OCI-LY1 (cell line): ENCODE measurements at regions not wholly inside any gene's neighbourhood (a gene's known extent, or its start where the extent isn't known, plus 50 kb on each side); places are given as distances from the start of the nearest gene placed in this dataset.
"Not testable (repeated sequence)": the region's sequence is repeated elsewhere in the genome, so short reads cannot be mapped to it uniquely, and the experiment has no call there.

ENCODE experiments used
- H2AFZ ChIP-seq: fragments of 200-600 bp; sonication (generic), shearing (Covaris generic); 2 replicates; pipeline ENCODE4 v1.6.0; 2014; ENCODE audit warnings: antibody characterized with exemption, mild to moderate bottlenecking, low read length
- H3F3A ChIP-seq: fragments of 200-600 bp; sonication (generic), shearing (Covaris generic); 2 replicates; pipeline ENCODE4 v1.6.0; 2014; ENCODE audit warnings: mild to moderate bottlenecking, antibody characterized with exemption, low read length, moderate library complexity; ENCODE audit not compliant: insufficient read depth
- H3K27ac ChIP-seq: fragments of 200-600 bp; sonication (generic); 2 replicates; pipeline ENCODE4 v1.5.1; 2014; ENCODE audit warnings: low read length, mixed run types, mild to moderate bottlenecking, low read depth; ENCODE audit not compliant: poor library complexity, severe bottlenecking
- H3K27me3 ChIP-seq: fragments of 200-600 bp; sonication (generic); 2 replicates; pipeline ENCODE4 v1.6.0; 2014; ENCODE audit warnings: antibody characterized with exemption, mild to moderate bottlenecking, low read length, moderate library complexity; ENCODE audit not compliant: insufficient read depth
- H3K36me3 ChIP-seq: fragments of 200-600 bp; sonication (generic); 2 replicates; pipeline ENCODE4 v1.6.1; 2014; ENCODE audit warnings: mild to moderate bottlenecking, antibody characterized with exemption, low read length, moderate library complexity, mixed read lengths; ENCODE audit not compliant: insufficient read depth
- H3K4me1 ChIP-seq: fragments of 200-600 bp; sonication (generic); 2 replicates; pipeline ENCODE4 v1.5.1; 2014; ENCODE audit warnings: mild to moderate bottlenecking, low read length, moderate library complexity; ENCODE audit not compliant: insufficient read depth, severe bottlenecking
- H3K4me2 ChIP-seq: fragments of 200-600 bp; sonication (generic), shearing (Covaris generic); 2 replicates; pipeline ENCODE4 v1.6.1; 2014; ENCODE audit warnings: low read length
- H3K4me3 ChIP-seq: fragments of 200-600 bp; sonication (generic); 2 replicates; pipeline ENCODE4 v1.5.1; 2014; ENCODE audit warnings: low read length, low read depth, mild to moderate bottlenecking, mixed read lengths; ENCODE audit not compliant: poor library complexity, severe bottlenecking
- H3K79me2 ChIP-seq: fragments of 200-600 bp; shearing (Covaris generic); 2 replicates; pipeline ENCODE4 v1.6.1; 2016; ENCODE audit warnings: mixed run types, low read length, mixed read lengths; ENCODE audit not compliant: insufficient read depth
- H3K9ac ChIP-seq: fragments of 200-600 bp; sonication (generic), shearing (Covaris generic); 2 replicates; pipeline ENCODE4 v1.6.1; 2014; ENCODE audit warnings: mild to moderate bottlenecking, low read length, mixed read lengths
- H3K9me2 ChIP-seq: fragments of 200-600 bp; sonication (generic), shearing (Covaris generic); 2 replicates; pipeline ENCODE4 v1.6.1; 2014; ENCODE audit warnings: low read depth, mild to moderate bottlenecking, low read length, mixed read lengths
- H3K9me3 ChIP-seq: fragments of 200-600 bp; shearing (Covaris generic); 2 replicates; pipeline ENCODE4 v1.6.1; 2014; ENCODE audit warnings: low read length, mixed read lengths
- H4K20me1 ChIP-seq: fragments of 200-600 bp; sonication (generic), shearing (Covaris generic); 2 replicates; pipeline ENCODE4 v1.6.0; 2016; ENCODE audit warnings: mild to moderate bottlenecking, low read length; ENCODE audit not compliant: insufficient read depth
- EZH2 ChIP-seq: fragments of 200-600 bp; sonication (generic), shearing (Covaris generic); IDR thresholded peaks from 2 replicates; pipeline ENCODE4 v1.8.0; 2017; ENCODE audit warnings: borderline replicate concordance, mixed run types, mild to moderate bottlenecking, antibody characterized with exemption, low read length, moderate library complexity, mixed read lengths
- TF ChIP-seq, protein P1 (sequence below): fragments of 200-600 bp; sonication (generic), shearing (Covaris generic); IDR thresholded peaks from 2 replicates; pipeline ENCODE4 v1.5.1; 2017; ENCODE audit warnings: mild to moderate bottlenecking, antibody characterized with exemption, low read length, moderate library complexity, mixed read lengths

- TF ChIP-seq, protein P1, sequence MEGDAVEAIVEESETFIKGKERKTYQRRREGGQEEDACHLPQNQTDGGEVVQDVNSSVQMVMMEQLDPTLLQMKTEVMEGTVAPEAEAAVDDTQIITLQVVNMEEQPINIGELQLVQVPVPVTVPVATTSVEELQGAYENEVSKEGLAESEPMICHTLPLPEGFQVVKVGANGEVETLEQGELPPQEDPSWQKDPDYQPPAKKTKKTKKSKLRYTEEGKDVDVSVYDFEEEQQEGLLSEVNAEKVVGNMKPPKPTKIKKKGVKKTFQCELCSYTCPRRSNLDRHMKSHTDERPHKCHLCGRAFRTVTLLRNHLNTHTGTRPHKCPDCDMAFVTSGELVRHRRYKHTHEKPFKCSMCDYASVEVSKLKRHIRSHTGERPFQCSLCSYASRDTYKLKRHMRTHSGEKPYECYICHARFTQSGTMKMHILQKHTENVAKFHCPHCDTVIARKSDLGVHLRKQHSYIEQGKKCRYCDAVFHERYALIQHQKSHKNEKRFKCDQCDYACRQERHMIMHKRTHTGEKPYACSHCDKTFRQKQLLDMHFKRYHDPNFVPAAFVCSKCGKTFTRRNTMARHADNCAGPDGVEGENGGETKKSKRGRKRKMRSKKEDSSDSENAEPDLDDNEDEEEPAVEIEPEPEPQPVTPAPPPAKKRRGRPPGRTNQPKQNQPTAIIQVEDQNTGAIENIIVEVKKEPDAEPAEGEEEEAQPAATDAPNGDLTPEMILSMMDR, result no peak
- no peak for TF ChIP-seq EZH2
- H3K9ac ChIP-seq, result no peak overlapping the region
- H3K9me2 ChIP-seq, result no peaks in the 10 kb centered on the region
Measured at GRCh38 chr15:44836094-44836493, 99.8 kb downstream of the TRIM69 start.

DNA sequence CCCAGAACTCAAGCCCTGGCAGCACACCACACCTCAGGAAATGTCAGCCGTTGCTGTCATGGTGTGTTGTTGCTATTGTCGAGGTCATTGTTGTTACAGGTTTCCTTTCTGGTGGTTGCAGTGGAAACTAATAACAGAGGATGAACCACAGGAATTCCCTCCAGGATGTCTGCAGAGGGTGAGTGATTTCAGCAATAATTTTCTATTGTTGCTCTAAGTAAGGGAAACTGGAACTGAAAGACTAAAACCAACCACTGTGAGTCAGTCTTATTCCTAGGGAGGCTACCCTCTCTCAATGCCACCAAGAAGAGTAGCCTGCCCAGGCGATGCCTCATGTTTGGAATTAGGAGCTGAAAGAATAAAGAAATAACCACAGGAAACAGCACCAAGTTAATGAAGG, 102.6 kb downstream of the TRIM69 start:
- not testable (repeated sequence) for H3K4me2 ChIP-seq

More at GRCh38 chr15:44836094-44836493, 99.8 kb downstream of the TRIM69 start:
- Histone ChIP-seq H3F3A (no peaks in the 10 kb centered on the region), H3K9me3 (no peaks in the 10 kb centered on the region), H4K20me1 (no peaks in the 10 kb centered on the region), H3K27ac (no peak overlapping the region), H3K4me1 (no peaks in the 10 kb centered on the region), H2AFZ (no peak overlapping the region), H3K27me3 (no peaks in the 10 kb centered on the region), H3K79me2 (no peaks in the 10 kb centered on the region), H3K4me3 (no peak overlapping the region), H3K4me2 (no peak overlapping the region), H3K36me3 (no peaks in the 10 kb centered on the region)

GRCh38 chr15:44841762-44842161, 105.4 kb downstream of the TRIM69 start:
- H3K36me3 ChIP-seq, H3K9me3 ChIP-seq, H3K4me2 ChIP-seq, H3K4me3 ChIP-seq, H3K9ac ChIP-seq, H2AFZ ChIP-seq, H3K27ac ChIP-seq, H3K9me2 ChIP-seq, H3K4me1 ChIP-seq, H3K27me3 ChIP-seq, H3K79me2 ChIP-seq, H4K20me1 ChIP-seq, H3F3A ChIP-seq: not testable (repeated sequence)

More for the DNA sequence above, 102.6 kb downstream of the TRIM69 start:
- not testable (repeated sequence) for H3K79me2 ChIP-seq, H3K27me3 ChIP-seq, H3K9me3 ChIP-seq, H3K4me1 ChIP-seq, H2AFZ ChIP-seq, H3K36me3 ChIP-seq, H3K4me3 ChIP-seq, H3K9me2 ChIP-seq, H3K9ac ChIP-seq, H3F3A ChIP-seq, H4K20me1 ChIP-seq, H3K27ac ChIP-seq

DNA sequence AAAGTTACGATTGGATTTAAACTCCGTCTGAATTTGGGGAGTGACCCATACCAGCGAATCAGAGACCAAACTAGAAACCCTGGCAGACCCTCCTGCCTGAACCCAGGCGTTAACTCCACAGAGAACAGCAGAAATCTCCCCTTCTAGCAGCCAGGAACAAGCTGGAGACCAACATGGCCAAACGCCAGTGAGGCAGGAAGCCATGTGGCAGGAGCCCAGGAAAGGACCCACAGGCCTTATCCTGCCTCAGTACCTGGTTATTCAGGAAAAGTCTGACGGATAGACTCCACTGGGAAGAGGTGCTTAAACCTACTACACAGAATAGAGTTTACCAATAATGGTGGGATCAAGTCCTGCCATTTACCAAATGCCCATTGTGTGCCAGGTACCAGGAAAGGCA, 106.6 kb downstream of the TRIM69 start:
- not testable (repeated sequence) for H3K27ac ChIP-seq, H3K9me2 ChIP-seq, H3K36me3 ChIP-seq, H4K20me1 ChIP-seq, H2AFZ ChIP-seq, H3K4me1 ChIP-seq, H3K4me3 ChIP-seq, H3K27me3 ChIP-seq, H3K9ac ChIP-seq, H3K9me3 ChIP-seq, H3F3A ChIP-seq, H3K79me2 ChIP-seq, H3K4me2 ChIP-seq

DNA sequence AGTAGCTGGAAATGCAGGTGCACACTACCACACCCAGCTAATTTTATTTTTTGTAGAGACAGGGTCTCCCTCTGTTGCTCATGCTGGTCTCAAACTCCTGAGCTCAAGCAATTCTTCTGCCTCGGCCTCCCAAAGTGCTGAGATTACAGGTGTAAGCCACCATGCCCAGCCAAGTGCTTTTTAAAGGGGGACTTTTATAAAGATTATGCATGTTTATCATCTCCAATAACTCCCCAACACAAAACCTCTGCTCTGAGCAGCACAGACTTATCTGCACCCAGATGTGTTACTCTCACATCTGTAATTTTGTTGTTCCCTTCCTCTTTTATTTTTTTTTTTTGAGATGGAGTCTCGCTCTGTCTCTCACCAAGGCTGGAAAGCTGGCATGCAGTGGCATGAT, 108.6 kb downstream of the TRIM69 start:
- H3K36me3 ChIP-seq, H3K4me2 ChIP-seq, H3K4me1 ChIP-seq, H3K9ac ChIP-seq, H3F3A ChIP-seq, H3K27me3 ChIP-seq, H3K79me2 ChIP-seq, H3K9me2 ChIP-seq, H3K4me3 ChIP-seq, H4K20me1 ChIP-seq, H2AFZ ChIP-seq, H3K9me3 ChIP-seq, H3K27ac ChIP-seq: not testable (repeated sequence)

GRCh38 chr15:44846156-44846555, 109.8 kb downstream of the TRIM69 start:
- H3K79me2 ChIP-seq, H3K27ac ChIP-seq, H3K4me1 ChIP-seq, H3K4me3 ChIP-seq, H3K9me2 ChIP-seq, H3K36me3 ChIP-seq, H3F3A ChIP-seq, H3K9ac ChIP-seq, H3K4me2 ChIP-seq, H2AFZ ChIP-seq, H3K27me3 ChIP-seq, H3K9me3 ChIP-seq, H4K20me1 ChIP-seq: not testable (repeated sequence)

- H3F3A ChIP-seq, H3K9me2 ChIP-seq, H3K9me3 ChIP-seq, H3K79me2 ChIP-seq, H2AFZ ChIP-seq, H3K27me3 ChIP-seq, H3K9ac ChIP-seq, H3K36me3 ChIP-seq, H3K27ac ChIP-seq, H4K20me1 ChIP-seq, H3K4me2 ChIP-seq, H3K4me3 ChIP-seq, H3K4me1 ChIP-seq: not testable (repeated sequence)
Measured at GRCh38 chr15:44847555-44847954, 108.9 kb upstream of the TERB2 start.
